Caco-2 (cell line): ENCODE measurements at regions not wholly inside any gene's neighbourhood (a gene's known extent, or its start where the extent isn't known, plus 50 kb on each side); places are given as distances from the start of the nearest gene placed in this dataset.

Experiments used
- BruUV-seq: library from RNA; stranded (reverse); fragments of 400-500 nt; replicated peaks from 2 replicates; lab custom pipeline; 2021; lab: Mats Ljungman, UMichigan
- CTCF ChIA-PET: fragments of 300-600 bp; sonication (Branson Sonifier 250); formaldehyde crosslinking; loops from one replicate; lab custom pipeline; 2022; ENCODE audit warnings: antibody characterized with exemption; lab: Charles Lee
- POLR2A ChIA-PET: fragments of 300-600 bp; sonication (Branson Sonifier 250); formaldehyde crosslinking; loops from one replicate; lab custom pipeline; 2022; ENCODE audit warnings: antibody characterized with exemption; lab: Charles Lee
- DNase-seq, 2 experiments: peaks; one replicate each; pipeline versions ENCODE4 v3.0.0 to v3.0.0-alpha.2; 2020 to 2022
- H3K27me3 ChIP-seq: replicated peaks from 2 replicates; pipeline ENCODE4 v1.6.0; 2011; ENCODE audit warnings: low read length; ENCODE audit not compliant: control insufficient read depth, insufficient read depth
- H3K36me3 ChIP-seq: 2 replicates; pipeline ENCODE4 v1.5.1; 2011; ENCODE audit warnings: low read length; ENCODE audit not compliant: control insufficient read depth, insufficient read depth
- H3K4me1 ChIP-seq: fragments of 250-450 bp; sonication (Bioruptor Pico); 2 replicates; pipeline ENCODE4 v1.5.1; 2020; ENCODE audit warnings: mild to moderate bottlenecking
- H3K4me3 ChIP-seq: 2 replicates; pipeline ENCODE4 v1.5.1; 2011; ENCODE audit warnings: low read depth, mild to moderate bottlenecking, control low read depth, low read length
- H3K9me3 ChIP-seq: fragments of 250-450 bp; sonication (Bioruptor Pico); 2 replicates; pipeline ENCODE4 v1.5.1; 2020; ENCODE audit warnings: mild to moderate bottlenecking, moderate library complexity
- H3K27ac Mint-ChIP-seq: one replicate; pipeline ENCODE4 v1.8.0; 2022; ENCODE audit warnings: mixed read lengths; ENCODE audit not compliant: unreplicated experiment
- H3K27me3 Mint-ChIP-seq: one replicate; pipeline ENCODE4 v1.8.0; 2022; ENCODE audit warnings: mixed read lengths; ENCODE audit not compliant: insufficient read depth, unreplicated experiment
- H3K36me3 Mint-ChIP-seq: one replicate; pipeline ENCODE4 v1.8.0; 2022; ENCODE audit warnings: mild to moderate bottlenecking, mixed read lengths; ENCODE audit not compliant: insufficient read depth, unreplicated experiment
- H3K4me1 Mint-ChIP-seq: one replicate; pipeline ENCODE4 v1.8.0; 2022; ENCODE audit warnings: low read depth, mixed read lengths; ENCODE audit not compliant: unreplicated experiment
- H3K4me3 Mint-ChIP-seq: one replicate; pipeline ENCODE4 v1.8.0; 2022; ENCODE audit warnings: mild to moderate bottlenecking, moderate library complexity, mixed read lengths; ENCODE audit not compliant: unreplicated experiment
- H3K9me3 Mint-ChIP-seq: one replicate; pipeline ENCODE4 v1.8.0; 2022; ENCODE audit warnings: mixed read lengths; ENCODE audit not compliant: unreplicated experiment
- CTCF ChIP-seq, 2 experiments: fragments of 200-600 bp in 1 of 2; IDR thresholded peaks; 1 replicate in 1 of 2; 2 replicates in 1 of 2; pipeline versions ENCODE4 v1.5.1 to v1.8.0; 2011 to 2022; ENCODE audit warnings: antibody characterized with exemption in 1 of 2, control low read depth in 1 of 2, inconsistent platforms in 1 of 2, low read depth in 1 of 2, low read length in 1 of 2, mild to moderate bottlenecking in 1 of 2, moderate library complexity in 1 of 2; ENCODE audit not compliant: insufficient read depth in 1 of 2, severe bottlenecking in 1 of 2, unreplicated experiment in 1 of 2
- intact Hi-C: fragments of 100-400 bp; cut with micrococcal nuclease; formaldehyde crosslinking; loops from one replicate; pipeline ENCODE4 v1.10.0; 2022; ENCODE audit not compliant: unreplicated experiment

GRCh38 chr15:29541309-29541708 lies 271.7 kb upstream of the NSMCE3 start:
- Histone ChIP-seq H3K27me3 (no peaks in the 10 kb centered on the region), H3K36me3 (no peaks in the 10 kb centered on the region), H3K4me3 (no peak overlapping the region), H3K9me3 (peaks cover 4% of the 10 kb centered on the region; the same call in 1 of the 2 replicates), H3K4me1 (no peaks in the 10 kb centered on the region)
- no TSS peak for BruUV-seq
- H3K4me1 Mint-ChIP-seq = peaks cover 9% of the 10 kb centered on the region
- POLR2A ChIA-PET = no interaction called here
- H3K4me3 Mint-ChIP-seq = no peak overlapping the region
- no peak overlapping the region for H3K27ac Mint-ChIP-seq
- peaks cover 6% of the 10 kb centered on the region for H3K27me3 Mint-ChIP-seq
- TF ChIP-seq CTCF (IDR thresholded peaks at IDR 0.05; ENCODE audit: insufficient read depth in 1 of 2, low read depth in 1 of 2, low read length in 1 of 2, severe bottlenecking in 1 of 2, unreplicated experiment in 1 of 2) = no peak
- no peaks in the 10 kb centered on the region for H3K36me3 Mint-ChIP-seq
- DNase-seq = no peak
- peaks cover 9% of the 10 kb centered on the region for H3K9me3 Mint-ChIP-seq
- intact Hi-C loops = no loop called here
- CTCF ChIA-PET = no interaction called here

- Mint-ChIP-seq H3K4me1 (peaks cover 9% of the 10 kb centered on the region), H3K9me3 (peaks cover under 1% of the 10 kb centered on the region), H3K36me3 (no peaks in the 10 kb centered on the region), H3K27me3 (peaks cover 3% of the 10 kb centered on the region), H3K4me3 (no peak overlapping the region), H3K27ac (no peak overlapping the region)
- Histone ChIP-seq H3K27me3 (no peaks in the 10 kb centered on the region), H3K4me1 (no peaks in the 10 kb centered on the region), H3K9me3 (no peaks in the 10 kb centered on the region), H3K36me3 (no peaks in the 10 kb centered on the region), H3K4me3 (no peak overlapping the region)
- CTCF ChIA-PET = no interaction called here
- POLR2A ChIA-PET = no interaction called here
- TF ChIP-seq CTCF (IDR thresholded peaks at IDR 0.05; ENCODE audit: insufficient read depth in 1 of 2, low read depth in 1 of 2, low read length in 1 of 2, severe bottlenecking in 1 of 2, unreplicated experiment in 1 of 2) = no peak
- no TSS peak for BruUV-seq
- DNase-seq = no peak
- intact Hi-C loops = no loop called here
Observed at GRCh38 chr15:29540479-29540878, 270.9 kb upstream of the NSMCE3 start.

GRCh38 chr15:29539736-29540135 lies 270.1 kb upstream of the NSMCE3 start:
- Mint-ChIP-seq H3K4me1 (peaks cover 9% of the 10 kb centered on the region), H3K4me3 (no peak overlapping the region), H3K27ac (no peak overlapping the region), H3K27me3 (peaks cover 3% of the 10 kb centered on the region), H3K9me3 (no peaks in the 10 kb centered on the region), H3K36me3 (no peaks in the 10 kb centered on the region)
- CTCF ChIA-PET = no interaction called here
- Histone ChIP-seq H3K27me3 (no peaks in the 10 kb centered on the region), H3K4me3 (no peak overlapping the region), H3K36me3 (no peaks in the 10 kb centered on the region), H3K4me1 (peaks cover 6% of the 10 kb centered on the region), H3K9me3 (peaks cover 3% of the 10 kb centered on the region; the same call in 1 of the 2 replicates)
- POLR2A ChIA-PET = no interaction called here
- no TSS peak for BruUV-seq
- TF ChIP-seq CTCF (IDR thresholded peaks at IDR 0.05; ENCODE audit: insufficient read depth in 1 of 2, low read depth in 1 of 2, low read length in 1 of 2, severe bottlenecking in 1 of 2, unreplicated experiment in 1 of 2) = no peak
- no peak for DNase-seq
- intact Hi-C loops = no loop called here
